ENCODE measurements at regions not wholly inside any gene's neighbourhood (a gene's known extent, or its start where the extent isn't known, plus 50 kb on each side); places are given as distances from the start of the nearest gene placed in this dataset.
"Not testable (repeated sequence)": the region's sequence is repeated elsewhere in the genome, so short reads cannot be mapped to it uniquely, and the experiment has no call there.

DNA sequence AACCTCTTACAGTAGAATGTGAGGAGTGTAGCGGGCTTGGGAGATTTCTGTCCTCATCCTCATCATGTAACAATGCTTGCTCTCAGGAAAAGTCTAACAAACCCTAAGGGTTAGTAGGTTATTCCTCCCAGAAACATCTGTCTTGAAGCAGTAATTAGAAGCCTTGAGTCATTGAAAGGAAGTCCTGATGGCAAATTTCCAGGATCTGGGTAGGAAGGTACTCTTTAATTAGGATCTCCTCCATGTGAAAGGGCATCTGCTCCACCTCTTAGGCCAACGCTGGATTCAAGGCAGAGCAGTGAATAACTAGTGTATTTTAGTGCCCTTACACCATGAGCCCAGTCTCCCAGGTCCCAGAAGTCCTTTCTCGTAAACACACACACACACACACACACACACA is 106.6 kb upstream of the BARHL2 start:
- no peak for DNase-seq

DNA sequence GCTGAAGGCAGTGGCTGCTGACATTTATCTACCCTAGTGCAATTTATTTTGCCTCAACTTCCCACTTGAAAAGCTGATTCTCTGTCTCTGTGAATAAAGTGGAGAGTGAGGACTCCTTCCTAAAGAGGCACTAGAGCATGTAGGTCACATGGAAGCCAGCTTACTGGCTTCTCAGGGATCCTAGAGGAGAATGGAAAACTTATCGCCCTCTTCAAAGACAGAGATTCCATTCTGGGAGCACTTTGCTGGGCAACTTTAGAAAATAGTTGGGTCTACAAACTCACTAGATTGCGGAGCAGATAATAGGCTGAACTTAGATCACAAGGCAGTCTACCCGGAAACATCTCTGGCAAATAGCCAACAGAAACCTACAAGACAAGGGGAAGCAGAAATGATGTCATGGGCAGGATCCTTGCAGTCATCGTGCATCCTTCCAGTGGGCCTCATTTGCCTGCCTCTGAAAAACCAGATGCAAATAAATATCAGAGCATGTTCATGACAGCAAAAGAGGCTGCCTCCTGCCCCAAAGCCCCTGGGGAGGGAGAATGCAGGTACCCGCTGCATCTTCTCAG is 104.8 kb upstream of the BARHL2 start:
- no peak for DNase-seq

DNA sequence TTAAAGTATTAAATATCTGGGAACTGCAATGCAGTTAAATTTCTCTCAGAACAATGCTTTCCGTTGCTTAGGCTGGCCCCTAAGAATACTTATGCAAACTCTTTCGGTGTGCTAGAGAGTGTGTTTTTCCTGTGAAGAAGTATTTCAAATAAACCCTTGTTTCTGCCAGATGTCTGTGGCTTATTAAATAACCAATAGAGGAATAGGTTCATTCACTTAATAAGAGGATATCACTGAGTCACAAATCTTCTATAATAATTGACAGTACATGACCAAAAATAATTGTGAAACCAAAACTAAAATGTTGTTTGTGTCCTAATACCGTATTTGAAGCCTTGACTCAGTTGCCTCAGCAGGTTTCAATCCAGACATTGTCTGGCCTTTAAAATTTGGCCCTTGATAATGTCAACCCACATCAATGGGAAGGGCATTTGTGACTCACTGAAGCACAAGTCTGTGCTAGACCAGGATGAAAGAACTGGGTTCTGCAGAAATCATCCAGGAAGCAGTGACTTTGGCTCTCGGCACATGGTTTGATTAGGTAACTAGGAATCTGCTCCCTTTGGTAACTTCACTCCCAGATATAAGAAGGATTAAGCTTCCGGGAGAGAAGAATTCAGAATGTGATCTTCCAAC is 104.2 kb upstream of the BARHL2 start:
- no peak for DNase-seq

DNA sequence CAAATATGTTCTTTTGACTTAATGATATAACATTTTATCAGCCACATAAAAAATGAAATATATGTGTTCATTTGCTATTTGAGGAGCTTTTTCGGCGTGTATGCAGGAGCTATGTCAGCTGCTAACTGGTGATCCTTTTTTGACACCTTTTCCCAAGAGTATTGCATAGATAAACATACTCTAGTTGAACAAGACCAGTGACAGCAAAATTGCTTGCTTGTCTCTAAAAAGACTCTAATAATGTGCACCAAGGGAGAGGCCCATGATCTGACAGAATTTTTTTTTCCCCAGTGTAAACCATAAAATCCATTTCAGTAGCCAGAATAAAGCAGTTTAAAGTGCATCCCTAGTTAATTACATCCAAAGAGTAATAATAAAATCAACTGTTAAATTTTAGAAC is 103.6 kb upstream of the BARHL2 start:
- no peak for DNase-seq

DNA sequence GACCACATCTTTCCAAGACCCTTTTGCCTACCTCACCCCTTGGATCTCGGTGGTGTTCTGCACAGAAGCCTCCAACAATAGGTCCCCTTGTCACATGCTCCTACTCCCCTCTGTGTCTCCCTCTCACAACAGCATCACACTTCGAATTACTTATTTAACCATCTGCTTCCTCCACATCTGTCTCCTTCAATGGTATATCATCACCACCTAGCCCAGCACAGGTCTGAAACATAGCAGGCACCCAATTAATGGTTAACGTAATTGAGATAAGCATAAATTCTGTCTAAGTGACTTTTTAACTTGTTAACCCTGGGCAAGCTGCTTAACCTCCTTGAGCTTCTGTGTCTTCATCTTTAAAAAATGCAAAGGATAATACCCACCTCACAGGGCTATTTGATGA is 100.3 kb upstream of the BARHL2 start:
- DNase-seq = no peak

DNA sequence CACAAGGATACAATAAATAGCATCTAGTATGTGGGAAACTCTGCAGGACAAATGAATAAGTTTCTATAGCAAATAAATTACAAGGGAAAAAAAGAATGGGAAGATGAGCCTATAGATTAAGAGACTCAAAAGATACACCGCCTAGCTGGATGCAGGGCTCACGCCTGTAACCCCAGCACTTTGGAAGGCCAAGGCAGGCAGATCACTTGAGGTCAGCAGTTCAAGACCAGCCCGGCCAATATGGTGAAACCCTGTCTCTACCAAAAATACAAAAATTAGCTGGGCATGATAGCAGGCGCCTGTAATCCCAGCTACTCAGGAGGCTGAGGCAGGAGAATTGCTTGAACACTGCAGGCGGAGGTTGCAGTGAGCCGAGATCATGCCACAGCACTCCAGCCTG is 95.1 kb upstream of the BARHL2 start:
- not testable (repeated sequence) for DNase-seq

DNA sequence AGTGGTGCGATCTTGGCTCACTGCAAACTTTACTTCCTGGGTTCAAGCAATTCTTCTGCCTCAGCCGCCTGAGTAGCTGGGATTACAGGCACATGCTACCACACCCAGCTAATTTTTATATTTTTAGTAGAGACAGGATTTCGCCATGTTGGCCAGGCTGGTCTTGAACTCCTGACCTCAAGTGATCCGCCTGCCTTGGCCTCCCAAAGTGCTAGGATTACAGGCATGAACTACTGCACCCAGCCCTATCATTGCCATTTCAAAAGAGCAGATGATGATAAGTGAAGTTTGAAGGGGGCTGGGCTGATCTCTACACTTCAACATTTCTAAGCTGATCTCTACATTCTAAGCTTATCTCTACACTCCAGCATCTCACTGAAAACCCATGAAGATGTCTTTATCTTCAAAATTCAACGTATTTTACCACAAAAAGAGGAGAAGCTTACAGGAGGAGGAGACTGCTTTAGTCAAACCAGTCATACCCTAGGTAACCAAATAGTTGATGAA is 94.4 kb upstream of the BARHL2 start:
- DNase-seq = not testable (repeated sequence)

DNA sequence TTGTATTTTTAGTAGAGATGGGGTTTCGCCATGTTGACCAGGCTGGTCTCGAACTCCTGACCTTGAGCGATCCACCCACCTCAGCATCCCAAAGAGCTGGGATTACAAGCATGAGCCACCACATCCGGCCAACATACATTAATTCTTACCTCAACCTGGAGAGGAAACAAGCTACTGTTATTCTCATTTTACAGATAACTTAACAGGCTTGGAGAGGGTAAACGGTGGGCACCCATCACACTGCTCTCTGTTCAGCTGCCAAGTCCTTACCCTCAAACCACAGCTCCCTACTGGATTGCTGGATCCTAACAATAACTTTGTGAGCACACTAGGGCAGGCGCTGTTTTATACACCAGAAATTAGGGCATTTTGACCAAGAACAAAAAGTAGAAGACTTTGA is 93.6 kb upstream of the BARHL2 start:
- no peak for DNase-seq

DNA sequence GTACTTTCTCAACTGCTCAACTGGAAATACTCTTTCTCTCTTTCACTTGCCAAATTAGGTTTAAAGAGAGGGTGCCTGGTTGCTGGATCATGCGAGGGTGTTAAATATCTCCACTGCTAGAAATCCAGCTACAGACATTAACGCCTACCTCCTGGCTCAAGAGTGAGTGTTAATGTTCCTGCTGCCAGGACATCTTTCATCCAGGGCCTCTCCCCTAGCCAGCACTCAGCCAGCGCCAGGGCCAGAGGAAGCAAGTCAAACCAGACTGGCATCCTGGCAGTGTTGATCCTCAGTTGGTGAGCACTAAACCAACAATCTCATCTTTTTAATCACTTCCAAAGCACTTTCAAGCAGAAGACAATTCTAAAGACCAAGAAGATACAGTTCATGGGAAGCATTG is 92.9 kb upstream of the BARHL2 start:
- DNase-seq = no peak

DNA sequence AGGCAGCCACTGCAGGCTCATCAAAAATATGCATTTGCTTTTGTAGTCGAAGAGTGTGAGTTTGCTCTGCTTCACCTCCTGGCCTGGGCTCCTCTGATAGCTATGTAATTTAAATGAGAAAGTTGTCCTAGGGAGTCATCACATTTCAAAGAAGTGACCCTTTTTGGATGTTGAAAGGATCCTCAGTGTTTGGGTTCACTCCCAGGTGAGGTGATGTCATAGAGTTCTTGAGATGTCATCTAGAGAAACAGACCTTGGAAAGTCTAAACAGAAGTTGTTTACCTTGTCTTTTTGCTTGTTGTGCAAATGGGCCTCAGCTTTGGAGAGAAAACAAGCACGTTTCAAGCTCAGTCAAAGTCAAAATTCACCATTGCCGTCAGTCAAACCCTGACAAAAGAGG is 92.0 kb upstream of the BARHL2 start:
- DNase-seq = no peak

DNA sequence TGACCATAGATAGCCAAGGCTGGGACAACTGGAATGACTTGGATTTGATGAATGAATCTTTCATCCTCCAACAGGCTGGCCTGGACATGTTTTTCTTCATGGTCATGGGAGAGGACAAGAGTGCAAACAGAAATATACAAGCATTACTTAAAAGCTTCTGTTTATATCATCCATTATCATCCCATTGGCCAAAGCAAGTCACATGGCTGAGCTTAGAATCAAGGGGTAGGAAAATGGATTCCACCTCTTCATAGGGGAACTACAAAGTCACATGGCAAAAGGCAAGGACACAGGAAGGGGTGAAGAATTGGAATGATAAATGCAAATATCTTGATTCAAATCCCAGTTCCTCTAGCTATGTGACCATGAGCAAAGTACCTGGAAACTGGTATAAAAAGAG is 90.2 kb upstream of the BARHL2 start:
- DNase-seq = no peak

DNA sequence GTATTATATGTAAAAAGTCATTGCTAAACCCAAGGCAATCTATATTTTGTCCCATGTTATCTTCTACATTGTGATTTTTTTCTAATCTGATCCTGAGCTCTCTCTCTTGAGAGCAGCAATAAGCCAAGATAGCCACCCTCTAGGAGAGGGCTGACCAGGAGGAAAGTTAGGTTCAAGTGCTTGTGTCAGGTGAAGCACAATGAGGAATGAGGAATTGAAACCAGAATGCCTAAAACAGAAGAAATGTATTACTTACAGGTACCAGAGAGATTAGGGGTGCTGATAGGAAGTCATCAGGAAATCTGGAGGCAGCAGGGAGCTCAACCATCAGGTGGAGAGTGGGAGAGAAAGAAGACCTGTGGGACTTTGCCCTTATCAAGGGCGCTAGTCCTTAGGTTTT is 85.5 kb upstream of the BARHL2 start:
- no peak for DNase-seq

DNA sequence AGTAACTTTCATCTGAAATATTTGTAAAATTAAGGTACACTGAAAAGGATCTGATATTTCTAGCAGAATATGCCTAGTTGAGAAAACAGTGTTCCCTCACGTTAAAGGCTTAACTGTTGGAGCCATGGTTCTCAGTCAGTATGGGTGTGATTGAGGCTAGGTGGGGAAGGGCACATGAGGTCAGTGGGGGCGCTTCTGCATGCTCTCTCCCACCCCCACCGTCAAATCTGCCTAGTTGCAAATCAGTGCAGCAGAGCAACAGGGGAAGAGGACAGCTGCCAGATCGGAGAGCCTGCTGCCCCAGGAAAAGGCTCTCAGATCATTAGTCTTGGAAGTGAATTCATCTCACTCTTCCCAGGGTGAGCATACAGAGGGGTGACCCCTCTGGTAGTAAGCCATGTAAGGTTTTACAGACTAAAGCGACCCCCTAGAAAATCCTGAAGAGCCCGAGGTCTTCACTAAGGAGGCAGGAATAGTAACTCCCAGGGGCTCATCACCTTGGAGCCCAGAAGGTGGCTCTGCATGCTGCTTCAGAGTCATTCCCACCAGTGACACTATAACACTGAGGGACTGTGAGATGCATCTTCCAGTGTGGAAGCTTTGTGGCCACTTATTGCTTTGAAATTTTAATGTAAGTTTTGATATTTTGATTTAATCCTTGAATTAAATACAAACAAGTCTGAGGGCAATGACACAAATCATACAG is 83.1 kb upstream of the BARHL2 start:
- no peak for DNase-seq

DNA sequence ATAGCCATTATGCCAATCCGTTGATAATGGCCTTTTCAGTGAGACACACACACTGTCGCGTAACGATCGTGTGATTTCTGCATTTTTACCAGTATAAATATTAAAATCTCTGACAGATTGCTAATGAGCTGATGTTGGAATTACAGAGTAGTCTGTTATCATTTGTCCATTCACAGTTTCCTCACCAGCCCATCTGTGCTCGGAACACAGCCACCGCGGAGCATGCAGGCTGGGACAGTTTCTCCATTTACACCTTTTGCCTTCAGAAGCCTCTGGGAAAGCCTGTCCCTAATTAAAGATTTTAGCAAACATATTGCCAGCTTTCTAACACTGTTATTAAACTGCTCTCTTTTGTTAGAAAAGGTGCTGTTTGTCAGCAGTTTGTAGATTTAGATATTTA is 82.2 kb upstream of the BARHL2 start:
- DNase-seq = no peak

DNA sequence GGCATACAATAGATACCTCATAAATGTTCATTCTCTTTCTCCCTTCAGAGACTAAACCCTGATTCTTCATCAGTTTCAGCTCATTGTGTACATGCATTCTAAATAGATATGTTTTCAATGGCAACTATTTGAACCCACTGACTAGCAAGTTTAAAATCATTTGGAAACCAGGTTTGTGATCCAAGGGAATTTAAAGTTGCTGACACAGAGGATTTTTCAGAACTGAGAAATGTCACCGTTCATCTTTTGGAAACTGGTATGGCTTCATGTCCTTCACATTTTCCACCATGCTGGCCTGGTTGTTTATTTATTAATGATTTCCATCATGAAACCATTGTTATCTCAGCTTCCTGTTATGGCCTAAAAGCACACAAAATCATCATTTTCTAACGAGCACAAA is 81.8 kb upstream of the BARHL2 start:
- DNase-seq = no peak

DNA sequence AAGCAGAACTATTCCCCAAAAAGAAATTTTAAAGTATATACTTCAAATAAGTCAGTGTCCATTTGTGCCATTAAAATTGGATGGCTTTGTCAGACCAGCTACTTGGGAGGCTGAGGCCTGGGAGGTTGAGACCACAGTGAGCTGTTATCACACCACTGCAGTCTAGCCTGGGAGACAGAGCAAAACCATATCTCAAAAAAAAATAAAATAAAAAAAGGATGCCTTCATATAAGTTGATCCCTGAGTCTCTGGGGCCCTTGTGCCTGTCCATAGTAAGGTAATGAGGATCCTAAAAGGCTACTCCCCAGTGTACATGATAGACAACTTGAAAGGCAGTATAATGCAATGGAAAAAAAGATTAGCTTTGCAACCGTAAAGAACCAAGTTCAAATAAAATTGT is 81.2 kb upstream of the BARHL2 start:
- no peak for DNase-seq

DNA sequence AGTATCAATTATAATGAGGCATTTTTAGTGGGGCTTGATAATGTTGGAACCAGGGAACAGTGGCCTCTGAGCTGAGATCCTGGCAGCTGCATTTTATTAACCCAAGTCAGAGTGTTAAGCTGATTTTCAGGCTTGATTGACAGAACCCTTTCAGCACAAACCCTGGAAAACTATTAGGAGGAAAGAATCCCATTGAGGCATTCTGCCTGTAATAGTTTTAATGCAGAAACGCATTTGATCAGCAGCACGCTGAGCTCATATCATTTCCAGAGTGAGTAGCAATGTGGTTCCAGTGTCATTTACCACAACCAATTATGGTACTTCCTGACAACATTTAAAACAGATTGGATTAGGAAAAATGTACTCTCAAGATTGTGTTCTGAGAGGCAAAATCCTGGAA is 78.3 kb upstream of the BARHL2 start:
- no peak for DNase-seq

DNA sequence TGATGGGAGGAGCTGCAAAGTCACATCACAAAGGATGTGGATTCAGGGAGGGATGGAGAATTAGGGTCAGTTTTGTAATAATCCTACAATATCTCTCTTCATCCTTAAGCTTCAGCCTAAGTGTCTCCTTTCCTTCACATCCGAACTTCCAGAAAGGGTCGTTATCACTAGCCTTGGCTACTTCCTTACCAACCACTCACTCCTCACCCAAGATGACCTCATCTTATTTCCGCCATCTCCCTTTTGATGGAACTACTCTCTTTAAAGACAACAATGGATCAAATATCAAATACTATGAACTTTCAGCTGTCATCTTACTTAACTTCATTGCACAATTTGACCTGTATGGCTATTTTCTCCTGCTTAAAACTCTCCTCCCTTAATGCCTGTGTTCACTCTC is 69.6 kb upstream of the BARHL2 start:
- no peak for DNase-seq

DNA sequence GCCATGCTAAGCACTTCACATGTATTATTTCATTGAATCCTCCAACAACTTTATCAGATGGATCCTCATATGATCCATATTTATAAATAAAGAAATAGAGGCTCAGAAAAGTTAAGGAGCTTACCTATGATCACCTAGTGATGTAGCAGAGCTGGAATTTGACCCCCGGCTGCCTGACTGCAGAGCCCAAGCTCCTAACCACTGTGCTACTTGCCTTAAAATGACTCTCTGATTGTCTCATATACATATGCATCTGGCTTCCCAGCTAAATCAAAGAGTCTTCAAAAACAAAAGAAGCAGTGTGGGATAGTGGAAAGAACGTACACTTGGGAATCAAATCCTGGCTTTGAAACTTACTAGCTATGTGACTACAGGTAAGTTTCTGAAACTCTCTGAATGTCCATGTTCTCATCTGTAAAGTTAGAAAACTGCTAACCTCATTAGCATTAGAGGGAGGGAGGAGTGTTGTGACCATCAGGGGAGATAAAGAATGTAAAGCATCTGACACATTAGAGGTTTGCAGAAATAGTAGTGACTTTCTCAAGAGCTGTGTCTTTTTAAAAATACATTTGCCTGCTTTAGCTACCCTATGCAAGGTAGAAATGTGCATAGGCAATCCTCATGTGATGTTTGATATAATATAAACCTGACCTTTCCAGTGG is 67.2 kb upstream of the BARHL2 start:
- DNase-seq = no peak

DNA sequence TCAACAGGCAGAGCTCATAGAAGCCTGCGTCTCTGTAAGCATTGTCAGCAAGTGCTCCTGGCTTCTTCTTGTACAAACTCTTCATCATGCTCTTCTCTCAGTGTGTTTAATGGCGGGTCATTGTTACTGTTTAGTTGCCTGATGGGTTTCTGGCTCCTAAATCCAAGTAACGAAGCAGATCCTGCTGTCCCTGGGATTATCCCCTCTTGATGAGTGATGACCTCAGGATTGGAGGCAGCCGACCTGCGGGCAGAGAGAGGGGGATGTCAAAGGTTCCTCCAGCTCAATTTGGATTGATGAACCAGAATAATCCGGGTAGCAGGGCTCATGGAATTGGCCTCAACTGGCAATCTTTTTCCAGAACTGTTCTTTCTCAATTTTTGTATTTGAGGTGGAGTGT is 66.1 kb upstream of the BARHL2 start:
- no peak for DNase-seq

DNA sequence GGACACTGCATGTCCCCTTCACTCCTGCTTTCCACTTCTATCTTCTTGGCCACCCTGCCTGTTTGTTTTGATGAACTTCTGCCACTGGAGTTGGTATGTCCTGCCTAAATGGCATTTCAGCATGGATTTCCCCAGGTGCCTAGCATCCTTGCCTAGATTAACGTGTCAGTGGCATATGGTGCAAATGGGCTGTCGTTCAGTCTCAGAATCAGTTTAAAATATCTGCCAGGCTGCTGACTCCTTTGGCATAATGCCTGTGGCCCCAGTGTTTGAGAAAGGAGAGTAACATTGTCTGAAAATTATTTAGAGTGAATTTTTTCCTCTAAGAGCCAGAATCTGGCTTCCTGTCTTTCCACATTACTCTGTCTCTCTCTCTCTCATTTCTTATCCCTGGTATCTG is 64.9 kb upstream of the BARHL2 start:
- no peak for DNase-seq

DNA sequence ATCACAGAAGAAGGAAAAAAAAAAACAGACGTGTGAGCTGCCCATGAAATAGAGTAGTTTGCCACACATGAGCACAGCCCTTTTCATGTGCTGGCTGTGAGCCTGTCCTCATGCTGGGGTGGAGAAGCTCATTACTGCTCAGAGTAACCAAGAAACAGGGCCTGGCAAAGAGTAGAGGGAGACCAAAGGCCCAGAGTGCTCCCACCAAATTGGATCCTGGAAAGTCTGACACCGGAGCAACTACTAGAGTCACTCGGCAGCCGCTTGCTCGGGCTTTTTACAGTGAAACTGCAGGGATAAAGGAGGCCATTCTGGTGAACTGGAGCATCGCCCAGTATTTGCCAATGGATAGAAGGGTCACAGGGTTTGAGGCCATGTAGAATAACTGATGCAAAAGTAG is 64.4 kb upstream of the BARHL2 start:
- no peak for DNase-seq

DNA sequence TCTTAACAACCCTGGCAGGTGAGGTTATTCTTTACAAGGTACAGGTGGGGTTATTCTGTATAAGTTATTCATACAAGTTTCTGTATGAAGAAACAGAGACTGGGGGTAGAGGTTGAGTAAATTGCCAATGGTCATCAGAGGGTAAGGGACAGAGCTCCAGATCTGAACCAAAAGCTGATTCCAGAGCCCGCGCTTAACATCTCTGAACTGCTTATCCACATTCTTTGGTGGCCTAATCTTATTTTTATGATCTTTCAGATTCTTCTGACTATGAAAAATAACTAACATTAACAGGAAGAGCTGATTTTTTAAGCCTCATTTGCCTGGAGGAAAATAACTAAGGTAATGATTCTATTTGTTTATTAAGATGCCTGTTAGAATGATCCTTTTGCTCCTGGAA is 63.9 kb upstream of the BARHL2 start:
- no peak for DNase-seq

DNA sequence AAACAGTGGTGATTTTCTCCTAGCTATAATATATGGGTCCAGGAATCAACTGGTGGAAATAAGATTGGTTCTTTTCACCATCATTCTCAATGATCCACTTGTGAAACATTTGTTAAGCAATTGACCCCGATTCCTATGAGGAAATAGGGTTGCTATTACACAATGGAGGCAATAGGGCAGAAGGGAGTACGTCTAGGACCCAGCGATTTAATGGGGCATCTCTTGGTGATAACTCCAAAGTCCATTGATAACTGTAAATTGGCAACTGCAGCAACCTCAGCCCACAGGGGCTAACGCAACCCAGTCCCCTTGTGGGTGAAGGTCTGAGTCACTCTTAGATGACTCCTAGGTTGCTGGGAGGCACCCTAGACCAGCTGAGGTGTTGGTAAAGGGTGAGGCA is 62.5 kb upstream of the BARHL2 start:
- DNase-seq = no peak

Measured in stimulated activated CD4-positive, alpha-beta T cell treated with anti-CD3 and anti-CD28 coated beads, Interleukin-4, amount 100 ng/mL, for 24 hours (primary cell).